ENCODE measurements at regions not wholly inside any gene's neighbourhood (a gene's known extent, or its start where the extent isn't known, plus 50 kb on each side); places are given as distances from the start of the nearest gene placed in this dataset.

DNA sequence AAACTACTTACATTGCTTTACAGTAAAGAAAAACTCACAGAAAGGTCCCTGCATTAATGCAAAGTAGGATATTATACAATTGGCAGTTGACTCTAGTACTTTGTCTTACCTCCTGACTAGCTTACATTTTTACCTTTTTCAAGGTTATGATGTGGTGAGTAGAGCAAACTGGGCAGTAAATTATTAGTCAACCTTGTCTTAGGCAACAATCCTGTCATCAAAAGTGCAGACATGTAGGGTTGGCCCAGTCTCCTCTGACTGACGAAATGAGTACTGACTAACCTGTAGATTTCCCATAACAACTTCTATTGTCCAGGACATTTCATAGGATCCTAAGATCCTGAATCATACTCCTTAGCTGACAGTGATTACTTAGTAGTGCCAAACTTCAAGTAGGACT lies 142.0 kb upstream of the NUDT6 start:
- Mint-ChIP-seq H3K4me3 (no peak overlapping the region), H3K9me3 (peaks cover 9% of the 10 kb centered on the region)
- no peak for DNase-seq (ENCODE audit: low spot score in 2 of 2, unreplicated experiment in 2 of 2)

DNA sequence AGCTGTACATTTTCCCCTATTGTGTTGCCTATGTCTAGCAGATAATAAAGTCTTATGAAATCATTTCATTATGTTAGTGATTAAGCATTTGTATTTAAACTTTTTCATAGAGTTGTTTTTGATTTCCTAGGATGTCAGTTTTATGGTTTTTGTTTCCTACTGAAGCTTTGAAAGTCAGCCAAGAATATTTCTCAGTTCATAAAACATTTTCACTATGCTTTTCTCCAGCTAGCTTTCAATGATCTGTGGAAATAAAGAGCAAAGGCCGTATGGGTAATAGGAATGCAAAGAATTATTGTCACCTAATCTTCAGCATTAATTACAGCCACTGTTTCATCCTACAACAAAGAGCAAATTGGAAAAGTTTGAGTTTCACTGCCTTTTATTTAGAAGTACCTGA lies 145.7 kb upstream of the NUDT6 start:
- Mint-ChIP-seq H3K4me3 (no peak overlapping the region), H3K27me3 (ENCODE audit: low read depth) (no peaks in the 10 kb centered on the region), H3K9me3 (no peaks in the 10 kb centered on the region), H3K27ac (peak overlapping the region; percentile 41), H3K36me3 (peaks cover under 1% of the 10 kb centered on the region), H3K4me1 (peaks cover 27% of the 10 kb centered on the region)
- no peak for DNase-seq (ENCODE audit: low spot score in 2 of 2, unreplicated experiment in 2 of 2)
- TF ChIP-seq, protein P1, sequence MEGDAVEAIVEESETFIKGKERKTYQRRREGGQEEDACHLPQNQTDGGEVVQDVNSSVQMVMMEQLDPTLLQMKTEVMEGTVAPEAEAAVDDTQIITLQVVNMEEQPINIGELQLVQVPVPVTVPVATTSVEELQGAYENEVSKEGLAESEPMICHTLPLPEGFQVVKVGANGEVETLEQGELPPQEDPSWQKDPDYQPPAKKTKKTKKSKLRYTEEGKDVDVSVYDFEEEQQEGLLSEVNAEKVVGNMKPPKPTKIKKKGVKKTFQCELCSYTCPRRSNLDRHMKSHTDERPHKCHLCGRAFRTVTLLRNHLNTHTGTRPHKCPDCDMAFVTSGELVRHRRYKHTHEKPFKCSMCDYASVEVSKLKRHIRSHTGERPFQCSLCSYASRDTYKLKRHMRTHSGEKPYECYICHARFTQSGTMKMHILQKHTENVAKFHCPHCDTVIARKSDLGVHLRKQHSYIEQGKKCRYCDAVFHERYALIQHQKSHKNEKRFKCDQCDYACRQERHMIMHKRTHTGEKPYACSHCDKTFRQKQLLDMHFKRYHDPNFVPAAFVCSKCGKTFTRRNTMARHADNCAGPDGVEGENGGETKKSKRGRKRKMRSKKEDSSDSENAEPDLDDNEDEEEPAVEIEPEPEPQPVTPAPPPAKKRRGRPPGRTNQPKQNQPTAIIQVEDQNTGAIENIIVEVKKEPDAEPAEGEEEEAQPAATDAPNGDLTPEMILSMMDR (IDR thresholded peaks at IDR 0.05; ENCODE audit: unreplicated experiment): no peak

More for the DNA sequence above, 142.0 kb upstream of the NUDT6 start:
- Mint-ChIP-seq H3K27ac (no peak overlapping the region), H3K27me3 (ENCODE audit: low read depth) (no peaks in the 10 kb centered on the region), H3K4me1 (peaks cover 22% of the 10 kb centered on the region), H3K36me3 (peaks cover 15% of the 10 kb centered on the region)
- TF ChIP-seq, protein P1 (IDR thresholded peaks at IDR 0.05; ENCODE audit: unreplicated experiment): no peak

DNA sequence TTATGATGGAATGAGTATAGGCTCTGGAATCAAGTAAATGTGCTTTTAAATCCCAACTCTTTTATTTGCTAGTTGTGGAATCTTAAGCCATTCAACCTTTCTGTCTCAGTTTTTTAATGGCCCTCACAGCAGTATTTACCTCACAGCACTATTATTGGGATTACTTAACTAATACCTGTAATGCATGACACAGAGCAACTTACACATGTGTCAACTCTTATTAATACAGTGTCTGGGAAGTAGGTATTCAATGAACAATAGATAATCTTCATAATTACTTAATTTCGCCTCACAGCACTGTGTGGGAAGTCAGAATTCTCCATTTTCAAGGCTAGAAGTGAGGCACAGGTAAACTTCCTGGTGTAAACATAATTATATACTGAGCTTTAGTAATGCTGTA lies 149.7 kb upstream of the NUDT6 start:
- TF ChIP-seq, protein P1 (IDR thresholded peaks at IDR 0.05; ENCODE audit: unreplicated experiment): no peak
- Mint-ChIP-seq H3K27ac (no peak overlapping the region), H3K36me3 (peaks cover 3% of the 10 kb centered on the region), H3K9me3 (peaks cover 3% of the 10 kb centered on the region), H3K27me3 (ENCODE audit: low read depth) (no peaks in the 10 kb centered on the region), H3K4me3 (no peak overlapping the region), H3K4me1 (peaks cover 21% of the 10 kb centered on the region)
- no peak for DNase-seq (ENCODE audit: low spot score in 2 of 2, unreplicated experiment in 2 of 2)

DNA sequence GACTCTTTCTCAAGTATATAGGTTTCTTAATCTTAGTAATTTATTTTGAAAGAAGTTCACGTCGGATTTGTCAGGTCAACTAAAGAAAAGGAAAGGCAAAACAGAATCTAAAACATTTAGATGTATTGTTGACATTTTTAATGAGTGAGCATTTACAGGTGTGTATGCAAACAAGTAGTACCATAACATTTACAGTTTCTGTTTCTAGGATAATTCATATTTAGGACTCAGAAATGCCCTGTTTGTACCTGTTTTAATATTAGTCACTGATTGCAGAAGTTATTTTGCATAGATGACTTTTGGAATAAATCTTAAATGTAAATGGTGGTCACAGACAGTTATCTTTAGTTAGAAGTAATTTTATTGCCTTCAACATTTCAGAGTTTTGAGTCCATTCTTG lies 151.3 kb upstream of the NUDT6 start:
- Mint-ChIP-seq H3K9me3 (peaks cover 3% of the 10 kb centered on the region), H3K4me3 (no peak overlapping the region)
- TF ChIP-seq, protein P1 (IDR thresholded peaks at IDR 0.05; ENCODE audit: unreplicated experiment): no peak

DNA sequence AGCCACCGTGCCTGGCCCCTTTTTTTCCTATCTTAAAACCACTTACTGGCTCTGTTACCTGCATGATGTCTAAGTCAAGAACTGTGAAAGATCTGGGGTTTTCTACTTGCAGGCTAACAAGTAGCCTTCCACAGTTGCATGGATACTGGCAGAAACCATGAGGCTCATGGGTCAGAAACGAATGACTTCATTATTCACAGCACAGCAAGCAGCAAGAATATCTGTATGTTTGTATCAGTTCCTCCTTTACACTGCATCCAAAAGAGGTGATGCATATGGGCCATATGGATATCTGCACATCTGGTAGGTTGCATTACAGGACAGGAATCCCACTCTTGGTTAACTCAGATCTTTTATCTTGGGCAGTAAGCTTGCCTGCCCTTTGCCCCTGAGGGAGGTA lies 154.9 kb upstream of the NUDT6 start:
- H3K27ac Mint-ChIP-seq: no peak overlapping the region
- no peak for DNase-seq (ENCODE audit: low spot score in 2 of 2, unreplicated experiment in 2 of 2)
- H3K27me3 Mint-ChIP-seq (ENCODE audit: low read depth): no peaks in the 10 kb centered on the region
- H3K4me1 Mint-ChIP-seq: peaks cover under 1% of the 10 kb centered on the region
- TF ChIP-seq, protein P1 (IDR thresholded peaks at IDR 0.05; ENCODE audit: unreplicated experiment): no peak
- no peak overlapping the region for H3K4me3 Mint-ChIP-seq
- peaks cover 9% of the 10 kb centered on the region for H3K9me3 Mint-ChIP-seq
- peaks cover 19% of the 10 kb centered on the region for H3K36me3 Mint-ChIP-seq

More for the DNA sequence above, 151.3 kb upstream of the NUDT6 start:
- Mint-ChIP-seq H3K27me3 (ENCODE audit: low read depth) (no peaks in the 10 kb centered on the region), H3K4me1 (peaks cover 12% of the 10 kb centered on the region), H3K36me3 (peaks cover 3% of the 10 kb centered on the region), H3K27ac (no peak overlapping the region)
- DNase-seq (ENCODE audit: low spot score in 2 of 2, unreplicated experiment in 2 of 2): no peak

DNA sequence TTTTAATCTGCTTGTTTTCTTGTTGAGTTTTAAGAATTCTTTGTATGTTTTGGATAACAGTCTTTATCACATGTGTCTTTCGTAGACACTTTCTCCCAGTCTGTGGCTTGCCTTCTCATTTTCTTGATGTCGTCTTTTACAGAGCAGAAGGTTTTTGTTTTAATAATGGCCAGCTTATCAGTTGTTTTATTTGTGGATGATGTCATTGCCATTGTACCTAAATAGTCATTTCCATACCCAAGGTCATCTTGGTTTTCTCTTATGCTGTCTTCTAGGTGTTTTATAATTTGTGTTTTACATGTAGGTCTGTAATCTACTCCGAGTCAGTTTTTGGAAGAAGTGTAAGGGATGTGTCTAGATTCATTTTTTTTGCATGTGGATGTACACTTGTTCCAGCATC lies 159.6 kb upstream of the NUDT6 start:
- peaks cover 28% of the 10 kb centered on the region for H3K9me3 Mint-ChIP-seq
- TF ChIP-seq, protein P1 (IDR thresholded peaks at IDR 0.05; ENCODE audit: unreplicated experiment): no peak

More for the DNA sequence above, 159.6 kb upstream of the NUDT6 start:
- no peak for DNase-seq (ENCODE audit: low spot score in 2 of 2, unreplicated experiment in 2 of 2)
- Mint-ChIP-seq H3K27ac (no peak overlapping the region), H3K27me3 (ENCODE audit: low read depth) (no peaks in the 10 kb centered on the region), H3K4me1 (no peaks in the 10 kb centered on the region), H3K4me3 (no peak overlapping the region), H3K36me3 (peaks cover 28% of the 10 kb centered on the region)

Data from mesothelial cell of epicardium (in vitro differentiated cells).